Panc1 (cell line): ENCODE measurements at regions not wholly inside any gene's neighbourhood (a gene's known extent, or its start where the extent isn't known, plus 50 kb on each side); places are given as distances from the start of the nearest gene placed in this dataset.

Experiments used
- TCF7L2 ChIP-seq: IDR thresholded peaks from 2 replicates; pipeline ENCODE4 v1.6.1; 2011; ENCODE audit warnings: mild to moderate bottlenecking, low read depth, low read length, inconsistent platforms
- TF ChIP-seq, protein P1 (sequence below): fragments of 450-650 bp; IDR thresholded peaks from 2 replicates; pipeline ENCODE4 v1.5.1; 2017; ENCODE audit warnings: mild to moderate bottlenecking

DNA sequence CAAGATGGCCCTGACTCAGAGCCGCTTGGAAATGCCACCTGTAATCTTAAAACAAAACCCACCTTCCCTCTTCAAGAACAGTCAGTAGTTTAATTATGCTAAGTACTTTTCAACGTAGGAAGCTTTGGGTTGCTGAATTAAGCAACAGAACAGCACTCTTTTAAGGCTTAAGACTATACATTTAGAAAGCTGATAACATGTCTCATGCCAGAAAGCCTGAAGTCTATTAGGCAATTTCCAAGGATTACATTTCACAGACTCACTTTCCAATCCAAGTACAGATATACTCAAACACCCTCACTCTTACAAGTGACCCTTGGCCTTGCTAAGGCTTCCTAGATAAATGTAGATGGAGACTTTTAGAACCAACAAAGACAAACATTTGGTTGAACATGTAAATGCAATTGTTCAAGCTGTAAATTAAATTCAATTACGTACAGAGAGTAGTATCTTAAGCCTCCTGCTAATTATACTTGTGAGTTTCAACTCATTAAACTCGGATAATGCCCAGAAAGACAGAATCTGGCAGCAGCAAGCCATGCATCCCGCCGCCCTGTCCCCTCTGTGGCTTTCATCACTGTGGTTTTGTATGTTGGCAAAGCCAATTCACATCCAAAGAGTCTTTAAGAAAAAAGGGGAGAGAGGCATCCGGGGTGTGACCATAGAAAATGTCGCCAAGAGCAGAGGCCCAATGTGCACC is 283.1 kb upstream of the NRP1 start:
- TF ChIP-seq TCF7L2, result no peak
- TF ChIP-seq, protein P1, sequence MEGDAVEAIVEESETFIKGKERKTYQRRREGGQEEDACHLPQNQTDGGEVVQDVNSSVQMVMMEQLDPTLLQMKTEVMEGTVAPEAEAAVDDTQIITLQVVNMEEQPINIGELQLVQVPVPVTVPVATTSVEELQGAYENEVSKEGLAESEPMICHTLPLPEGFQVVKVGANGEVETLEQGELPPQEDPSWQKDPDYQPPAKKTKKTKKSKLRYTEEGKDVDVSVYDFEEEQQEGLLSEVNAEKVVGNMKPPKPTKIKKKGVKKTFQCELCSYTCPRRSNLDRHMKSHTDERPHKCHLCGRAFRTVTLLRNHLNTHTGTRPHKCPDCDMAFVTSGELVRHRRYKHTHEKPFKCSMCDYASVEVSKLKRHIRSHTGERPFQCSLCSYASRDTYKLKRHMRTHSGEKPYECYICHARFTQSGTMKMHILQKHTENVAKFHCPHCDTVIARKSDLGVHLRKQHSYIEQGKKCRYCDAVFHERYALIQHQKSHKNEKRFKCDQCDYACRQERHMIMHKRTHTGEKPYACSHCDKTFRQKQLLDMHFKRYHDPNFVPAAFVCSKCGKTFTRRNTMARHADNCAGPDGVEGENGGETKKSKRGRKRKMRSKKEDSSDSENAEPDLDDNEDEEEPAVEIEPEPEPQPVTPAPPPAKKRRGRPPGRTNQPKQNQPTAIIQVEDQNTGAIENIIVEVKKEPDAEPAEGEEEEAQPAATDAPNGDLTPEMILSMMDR, result no peak
